ENCODE measurements at regions not wholly inside any gene's neighbourhood (a gene's known extent, or its start where the extent isn't known, plus 50 kb on each side); places are given as distances from the start of the nearest gene placed in this dataset.

- TF ChIP-seq POLR2A (IDR thresholded peaks at IDR 0.05) (no peak), CTCF (IDR thresholded peaks at IDR 0.05) (no peak)
Measured at GRCh38 chr11:79617561-79617960, 176.7 kb upstream of the TENM4 start.
